Activated CD4-positive, alpha-beta T cell treated with anti-CD3 and anti-CD28 coated beads, Interleukin-10, Interleukin-2, amounts not matched to agents 100 ng/mL and 50 ng/mL, durations not matched to agents 16 hours and 8 hours (primary cell): ENCODE measurements at regions not wholly inside any gene's neighbourhood (a gene's known extent, or its start where the extent isn't known, plus 50 kb on each side); places are given as distances from the start of the nearest gene placed in this dataset.

ENCODE experiments used
- DNase-seq: peaks from one replicate; pipeline ENCODE4 v3.0.0-alpha.2; 2020

DNA sequence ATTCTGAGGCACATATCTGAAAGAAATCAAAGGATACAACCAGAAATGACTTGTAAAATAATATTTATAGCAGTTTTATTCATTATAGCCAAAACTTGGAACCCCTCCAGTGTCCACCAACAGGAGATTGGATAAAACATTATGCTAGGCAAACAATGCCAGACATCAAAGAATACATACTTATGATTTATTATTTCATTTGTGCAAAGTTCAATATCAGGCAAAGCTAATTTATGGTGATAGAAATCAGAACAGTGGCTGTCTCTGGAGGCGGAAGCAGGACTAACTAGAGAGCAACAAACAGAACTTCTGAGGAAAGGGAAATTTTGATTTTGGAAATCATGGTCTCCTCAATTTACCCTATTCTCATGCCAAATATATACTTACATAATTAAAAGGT, 193.1 kb downstream of the ICE1 start:
- DNase-seq, result no peak

DNA sequence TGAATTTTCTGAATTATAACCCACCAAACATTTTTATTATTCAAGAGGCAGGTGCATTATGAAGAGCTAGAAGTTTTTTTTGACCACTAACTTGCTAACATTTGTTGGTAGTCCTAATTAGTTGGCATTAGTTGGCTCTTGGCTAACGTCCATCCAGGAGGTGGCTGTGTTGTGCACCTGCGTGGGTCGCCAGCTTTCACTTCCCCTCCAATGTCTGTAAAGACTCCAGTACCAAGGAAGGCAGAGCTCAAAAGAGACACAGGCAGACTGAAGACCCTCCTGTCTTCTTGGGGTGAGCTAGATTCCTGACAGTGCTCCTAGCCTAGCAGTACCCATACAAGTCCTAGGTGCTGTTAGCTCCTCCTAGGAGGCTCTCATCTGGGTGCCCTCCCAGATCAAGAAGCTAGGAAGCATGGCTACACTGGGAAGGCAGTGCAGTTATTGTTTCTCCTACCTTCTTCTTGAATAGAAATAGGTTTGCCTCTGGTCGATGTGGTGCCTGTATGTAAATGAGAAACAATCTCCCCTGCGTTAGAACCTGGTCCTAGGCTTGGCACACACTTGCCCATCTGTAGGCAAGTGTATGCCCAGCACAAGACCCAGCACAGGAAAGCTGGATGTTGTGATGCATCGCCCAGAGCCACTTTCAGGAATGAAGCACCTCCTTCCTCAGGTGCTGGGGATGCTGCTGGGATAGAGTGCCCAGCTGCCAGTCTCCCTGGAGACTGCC, 190.9 kb downstream of the ICE1 start:
- DNase-seq, result no peak

DNA sequence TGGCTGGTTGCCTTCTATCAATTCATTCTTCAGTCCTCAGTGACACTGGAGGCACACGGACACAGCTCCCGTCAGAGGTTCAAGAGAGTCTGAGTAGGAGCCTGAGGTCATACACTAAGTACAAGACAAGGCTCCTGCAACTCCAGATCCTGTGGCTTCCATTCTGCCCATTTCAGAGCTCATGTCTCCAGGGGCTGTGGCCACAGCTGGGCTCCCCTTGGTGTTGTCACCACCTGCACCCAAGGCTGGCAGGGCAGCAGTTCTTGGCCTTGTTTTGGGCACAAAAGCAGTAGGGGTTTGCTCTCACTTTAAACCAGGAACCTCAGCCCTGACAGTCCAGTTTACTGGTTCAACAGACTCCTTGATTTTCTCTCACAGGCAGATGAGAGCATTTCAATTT, 189.6 kb downstream of the ICE1 start:
- DNase-seq, result no peak

DNA sequence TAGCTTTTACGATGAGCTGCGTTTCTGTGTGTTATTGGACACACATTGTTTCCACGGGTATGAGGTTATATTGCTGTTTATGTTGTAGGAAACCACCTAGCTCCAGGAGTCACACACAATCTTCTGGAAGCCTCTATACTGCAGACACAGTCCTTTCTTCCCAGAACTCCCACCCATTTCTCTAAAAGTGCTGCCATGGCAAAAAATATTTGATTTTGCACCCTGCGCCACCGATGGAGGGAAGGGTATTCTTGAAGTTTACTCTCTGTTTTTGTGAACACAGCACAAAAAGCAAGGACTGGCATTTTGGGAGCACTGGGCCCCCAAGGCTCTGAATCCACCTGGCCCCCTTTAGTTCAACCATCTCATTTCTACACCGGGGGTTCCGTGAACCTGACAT, 187.5 kb downstream of the ICE1 start:
- DNase-seq, result no peak

DNA sequence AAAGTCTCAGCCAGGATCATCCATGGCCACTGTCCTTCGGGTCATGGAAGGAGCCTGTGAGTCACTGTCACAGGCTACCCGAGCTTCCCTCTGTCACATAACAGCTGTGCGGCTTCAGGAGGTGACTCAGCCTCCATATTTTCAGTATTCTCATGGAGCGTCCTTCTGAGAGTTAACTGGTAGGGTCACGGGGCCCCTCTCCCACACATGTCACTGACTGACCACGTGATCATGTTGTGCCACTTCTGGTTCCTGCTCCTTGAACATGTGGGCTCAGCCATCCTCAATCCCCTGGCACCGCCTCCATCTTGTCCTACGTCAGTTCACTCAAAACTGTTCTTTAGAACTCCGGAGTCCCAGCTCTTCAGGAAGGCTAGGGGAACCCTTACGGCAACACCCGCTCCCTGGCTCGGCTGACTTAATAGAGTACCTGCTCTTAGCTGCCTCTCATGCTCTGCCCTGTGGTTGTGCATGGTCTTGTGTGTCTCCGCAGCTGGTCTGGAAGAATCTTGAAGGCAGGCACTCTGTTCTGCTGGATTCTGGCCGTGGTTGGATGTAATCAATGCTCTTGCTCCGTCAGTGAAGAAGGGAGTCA, 182.8 kb downstream of the ICE1 start:
- no peak for DNase-seq

DNA sequence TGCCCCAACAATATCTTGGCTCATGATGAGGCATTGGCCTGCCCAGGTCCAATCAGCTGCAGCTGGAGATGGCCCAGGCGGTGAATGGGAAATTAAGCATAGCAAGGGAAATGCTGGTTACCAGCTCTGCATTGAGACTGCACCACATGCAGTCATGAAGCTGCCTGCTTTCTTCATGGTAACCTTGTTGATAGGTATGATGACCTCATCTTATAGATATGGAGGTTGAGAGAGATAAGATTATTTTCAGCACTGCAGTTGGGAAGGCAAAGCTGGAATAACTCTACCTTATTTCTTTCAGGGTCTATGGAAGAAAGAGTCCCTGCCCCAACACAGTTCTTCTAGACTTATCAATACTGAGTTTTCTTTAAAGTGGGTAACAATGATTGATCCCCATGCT, 180.1 kb downstream of the ICE1 start:
- no peak for DNase-seq

DNA sequence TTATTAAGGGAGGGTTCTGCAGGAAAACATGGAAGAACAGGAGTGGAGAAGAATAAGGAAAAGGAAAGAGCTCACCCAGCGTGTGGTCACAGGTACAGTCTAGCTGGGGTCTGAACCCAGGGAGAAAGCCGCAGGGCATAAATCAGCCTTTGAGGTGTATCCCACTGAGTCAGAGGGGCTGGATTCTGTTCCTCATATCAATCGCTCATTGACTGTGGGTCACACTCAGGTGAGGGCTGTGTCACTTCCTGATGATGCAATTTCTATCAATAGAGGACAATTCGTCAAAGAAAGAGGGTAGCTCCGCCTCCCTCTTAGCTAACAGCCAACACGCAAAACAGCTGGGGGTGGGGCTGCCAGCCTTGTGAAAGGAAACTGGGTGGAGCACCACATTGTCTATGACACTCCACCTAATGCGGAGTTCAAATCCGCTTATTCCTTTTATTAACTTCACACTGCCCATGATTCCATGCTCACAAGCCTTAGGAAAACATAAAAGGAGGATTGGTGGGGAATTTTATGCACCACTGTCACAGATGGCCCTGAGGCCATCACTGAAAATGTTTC, 176.2 kb downstream of the ICE1 start:
- DNase-seq, result no peak

DNA sequence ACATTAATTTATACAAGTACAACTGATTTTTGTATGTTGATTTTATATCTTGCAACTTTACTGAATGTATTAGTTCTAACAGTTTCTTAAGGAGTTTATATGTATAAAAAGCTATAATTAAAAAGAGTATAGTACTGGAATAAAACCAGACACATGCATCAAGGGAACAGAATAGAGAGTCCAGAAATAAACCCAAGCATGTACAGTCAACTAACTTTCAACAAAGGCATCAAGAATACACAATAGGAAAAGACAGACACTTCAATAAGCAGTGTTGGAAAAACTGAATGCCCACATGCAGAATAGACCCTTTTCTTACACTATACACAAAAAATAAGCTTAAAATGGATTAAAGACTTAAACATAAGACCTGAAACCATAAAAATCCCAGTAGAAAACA, 170.9 kb downstream of the ICE1 start:
- no peak for DNase-seq

DNA sequence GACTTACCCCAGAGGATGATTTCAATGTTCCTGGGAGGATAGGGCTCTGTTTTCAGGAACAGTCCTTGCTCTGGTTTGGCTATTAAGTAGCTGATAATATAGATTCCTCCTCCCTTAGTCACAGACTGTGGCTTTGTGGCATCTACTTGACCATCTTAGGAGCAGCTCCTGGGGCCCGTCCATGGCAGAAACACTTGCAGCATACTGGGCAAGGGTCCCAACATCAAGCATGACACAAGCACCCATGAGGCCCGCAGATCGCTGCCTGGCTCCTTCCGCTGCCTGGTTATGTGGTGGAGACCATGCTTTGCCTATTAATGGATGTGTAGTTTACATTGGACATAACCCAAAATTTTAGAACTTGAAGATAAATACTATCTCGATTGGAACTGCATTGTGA, 170.1 kb downstream of the ICE1 start:
- DNase-seq, result no peak

DNA sequence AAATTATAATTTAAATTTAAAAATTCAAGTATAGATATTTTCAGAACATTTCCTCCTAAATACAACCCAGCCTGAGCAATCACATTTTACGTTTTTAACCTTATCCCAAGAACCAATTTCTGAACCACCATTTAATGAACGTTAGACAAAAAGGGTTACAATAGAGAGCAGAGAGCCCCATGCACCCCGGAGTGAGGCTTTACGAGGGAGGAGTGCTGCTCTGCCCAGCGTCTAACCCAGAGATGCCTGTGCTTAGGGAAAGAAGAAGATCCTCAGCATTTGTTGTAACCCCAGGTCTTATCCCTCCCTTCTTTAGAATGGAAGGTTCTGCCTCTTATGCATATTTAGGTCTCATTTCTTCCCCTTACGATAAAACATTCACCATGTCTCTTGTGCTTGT, 169.1 kb downstream of the ICE1 start:
- no peak for DNase-seq

DNA sequence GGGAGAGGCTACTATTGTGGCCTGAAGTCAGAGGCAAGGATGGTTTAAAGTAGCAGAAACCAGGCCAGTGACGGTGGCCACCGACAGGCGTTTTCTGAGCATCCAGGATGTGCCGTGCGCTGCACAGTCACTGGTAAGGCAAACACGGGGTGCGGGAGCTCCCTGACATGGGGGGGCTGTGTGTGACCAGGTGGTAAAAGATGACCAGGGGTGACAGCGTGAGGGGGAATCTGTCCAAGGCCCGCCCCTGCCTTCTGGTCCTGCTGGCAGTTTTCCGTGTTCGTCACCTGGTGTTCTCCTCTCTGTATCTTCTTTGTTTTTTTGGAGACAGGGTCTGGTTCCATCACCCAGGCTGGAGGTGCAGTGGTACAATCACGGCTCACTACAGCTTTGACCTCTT, 167.4 kb downstream of the ICE1 start:
- DNase-seq, result no peak

DNA sequence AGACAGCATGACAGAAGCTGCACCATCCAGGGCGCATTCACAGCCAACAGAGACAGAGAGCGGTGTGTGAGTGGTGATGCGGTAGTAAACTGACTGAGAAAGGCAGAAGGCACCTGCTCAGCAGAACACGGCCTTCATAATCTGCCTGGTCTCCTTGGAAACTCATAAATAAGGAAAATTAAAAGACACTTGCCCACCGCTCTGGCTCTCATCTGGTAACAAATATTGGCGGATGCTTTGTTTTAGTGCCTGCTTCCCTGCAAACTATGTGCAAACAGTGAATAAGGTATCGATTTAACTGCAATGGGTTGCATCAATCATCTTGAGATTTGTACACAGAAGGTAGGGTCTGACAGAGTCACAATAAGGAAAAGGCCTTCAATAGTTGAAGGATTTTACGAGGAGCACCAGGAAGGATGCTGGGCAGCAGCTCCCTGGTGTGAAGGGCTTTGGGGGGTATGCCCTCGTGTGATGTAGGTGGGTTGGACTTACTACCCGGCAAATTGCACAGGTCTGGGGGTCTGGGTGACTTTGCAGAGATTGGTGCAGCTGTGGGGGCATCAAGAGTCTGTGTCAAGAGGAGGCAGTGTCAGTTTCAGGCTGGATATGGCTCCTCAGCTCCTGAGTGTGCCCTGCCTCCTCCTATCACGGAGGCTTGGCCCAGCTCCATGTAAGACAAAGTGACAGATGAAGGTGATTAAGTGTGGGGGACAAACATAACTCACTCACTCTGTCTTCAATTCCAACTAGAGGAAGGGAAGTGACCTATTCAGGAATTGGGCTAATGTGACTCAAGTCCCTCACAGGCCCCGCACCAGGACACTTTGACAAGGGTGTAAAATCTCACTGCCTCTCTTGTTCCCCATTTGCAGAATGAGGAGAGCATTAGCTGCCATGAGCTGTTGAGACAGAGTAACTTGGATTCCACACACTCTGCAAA, 166.7 kb downstream of the ICE1 start:
- no peak for DNase-seq

DNA sequence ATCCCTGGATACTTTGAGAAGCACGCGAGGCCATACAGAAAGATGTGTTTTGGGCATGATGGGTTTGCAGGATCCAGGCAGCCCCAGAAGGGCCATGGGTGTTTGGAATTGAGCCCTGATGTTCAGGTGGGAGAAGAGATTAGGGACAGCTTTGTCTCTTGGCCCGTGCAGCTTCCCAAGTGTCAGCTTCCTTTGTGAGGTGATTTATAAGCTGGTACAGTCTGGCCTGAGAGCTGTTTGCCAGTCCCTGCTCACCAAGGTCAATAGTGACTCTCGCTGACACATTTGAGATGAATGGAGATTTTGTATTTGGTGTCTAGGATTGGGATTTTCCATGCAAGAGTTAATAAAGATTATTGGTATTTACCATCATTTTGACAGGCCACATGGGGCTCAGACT, 165.9 kb downstream of the ICE1 start:
- DNase-seq, result no peak

DNA sequence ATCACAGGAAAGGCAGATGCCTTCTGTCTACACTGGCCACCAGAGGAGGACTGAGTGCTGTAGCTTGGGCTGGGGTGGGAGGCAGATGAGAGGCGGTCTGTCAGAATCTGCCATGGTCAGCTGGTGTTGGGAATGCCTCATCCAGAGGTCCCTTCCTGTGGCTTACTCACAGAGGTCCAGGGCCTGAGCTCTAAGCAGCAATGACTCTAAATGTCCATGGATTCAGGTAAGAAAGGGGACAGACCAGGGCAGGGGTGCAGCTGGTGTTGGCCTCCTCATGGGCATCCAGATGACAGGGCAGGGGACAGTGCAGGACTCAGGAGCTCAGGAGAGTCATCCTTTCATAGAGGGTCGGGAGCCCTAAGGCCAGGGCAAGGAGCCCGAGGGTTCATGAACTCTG, 165.0 kb downstream of the ICE1 start:
- DNase-seq, result no peak

DNA sequence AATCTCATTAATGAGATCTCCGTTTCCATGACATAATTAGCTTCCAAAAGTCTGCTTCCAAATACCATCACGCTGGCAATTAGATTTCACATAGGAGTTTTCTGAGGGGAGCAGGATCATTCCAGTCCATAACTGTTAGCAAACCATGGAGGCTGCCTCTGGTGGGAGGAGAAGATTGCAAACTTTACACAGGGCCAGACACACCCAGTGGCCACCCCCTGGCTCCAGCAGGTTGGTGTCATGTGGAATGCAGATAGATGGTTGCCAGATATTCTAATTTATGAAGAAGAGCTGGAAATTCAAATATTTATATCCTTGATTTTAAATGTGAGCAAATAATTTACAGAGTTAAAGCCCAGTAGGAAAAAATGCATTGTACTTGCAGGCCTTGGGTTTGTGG, 164.2 kb downstream of the ICE1 start:
- DNase-seq, result no peak

DNA sequence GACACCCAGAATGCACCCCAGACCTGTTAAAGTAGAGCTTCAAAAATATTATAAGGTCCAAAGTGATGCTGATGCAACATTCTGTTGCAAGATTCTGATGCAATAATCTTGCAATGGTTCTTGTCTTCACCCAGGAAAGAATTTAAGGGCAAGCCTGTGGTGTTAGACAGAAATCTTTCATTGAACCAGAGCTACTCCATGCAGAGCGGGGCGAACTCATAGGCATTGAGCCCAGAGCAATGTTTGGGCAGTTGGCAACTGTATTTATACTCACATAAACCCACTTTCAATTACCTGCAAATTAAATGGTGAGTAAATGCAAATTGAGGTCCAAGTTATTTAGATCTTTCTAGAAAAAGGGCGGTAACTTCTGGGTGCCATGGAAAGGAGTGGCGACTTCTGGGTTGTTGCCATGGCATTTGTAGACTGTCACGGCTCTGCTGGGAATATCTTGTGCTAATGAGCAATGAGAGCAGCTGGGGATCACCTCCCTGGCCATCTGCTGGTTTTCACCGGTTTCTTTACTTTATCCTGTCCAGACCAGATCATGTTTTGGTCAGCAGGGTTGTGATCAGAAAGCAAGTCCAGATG, 163.4 kb downstream of the ICE1 start:
- no peak for DNase-seq

DNA sequence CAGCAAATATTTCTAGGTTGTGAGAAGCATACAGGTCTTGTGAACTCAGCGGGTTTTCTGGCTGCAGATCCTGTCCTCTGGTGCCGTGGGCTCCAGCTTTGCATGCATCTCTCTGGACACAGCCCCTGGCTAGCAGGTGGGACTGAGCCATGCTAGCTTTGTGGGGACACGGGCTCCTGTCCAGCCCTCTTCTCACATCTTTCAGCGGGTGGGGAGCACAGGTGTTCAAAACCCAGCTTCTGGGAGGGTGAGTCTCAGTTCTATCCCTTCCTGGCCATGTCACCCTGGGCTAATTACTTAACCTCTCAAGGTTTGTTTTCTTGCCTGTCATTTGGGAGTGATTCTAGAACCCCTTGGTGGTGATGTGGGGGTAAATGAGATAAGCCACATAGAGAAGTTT, 162.3 kb downstream of the ICE1 start:
- DNase-seq, result no peak

DNA sequence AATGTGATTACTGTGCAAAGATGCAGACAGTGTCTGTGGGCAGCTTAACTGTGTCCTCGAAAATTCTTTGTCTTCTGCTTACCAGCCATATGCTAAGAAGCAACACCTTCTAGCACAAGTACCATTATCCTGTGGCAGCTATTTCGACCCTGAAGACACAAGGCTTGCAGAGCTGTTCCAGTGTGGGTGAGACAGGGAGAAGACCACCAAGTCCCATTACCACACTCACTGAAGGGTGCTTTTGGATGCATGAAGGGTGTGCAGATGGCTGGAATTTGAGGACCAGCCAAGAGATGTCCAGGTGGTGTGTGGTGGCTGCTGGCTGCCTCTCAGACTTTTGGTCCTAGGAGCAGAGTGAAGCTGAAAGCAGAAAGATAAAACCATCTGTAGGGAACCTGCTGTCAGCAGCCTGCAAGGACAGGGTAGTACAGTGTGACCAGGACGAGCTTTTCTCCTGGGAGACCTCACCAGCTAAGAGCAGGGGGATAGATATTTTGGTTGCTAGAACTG, 161.8 kb downstream of the ICE1 start:
- DNase-seq, result no peak

DNA sequence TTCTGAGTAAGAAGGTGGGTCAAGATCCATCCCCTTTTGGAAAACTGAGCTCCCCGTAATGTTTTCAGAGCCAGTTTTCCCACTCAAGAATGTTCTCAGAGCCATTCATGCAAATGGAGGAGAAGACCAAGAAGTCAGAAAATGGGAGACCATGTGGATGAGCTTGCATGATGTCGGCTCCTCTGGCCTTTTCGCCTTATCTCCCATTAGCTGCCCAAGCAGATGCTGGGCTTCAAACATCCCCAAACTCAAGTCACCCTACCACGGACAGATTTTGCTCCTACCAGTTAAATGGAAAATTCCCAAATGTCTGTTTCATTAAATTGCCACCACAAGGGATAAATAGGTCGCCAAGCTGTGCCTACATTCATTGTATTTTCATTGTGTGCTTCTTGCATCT, 161.4 kb downstream of the ICE1 start:
- DNase-seq, result no peak

DNA sequence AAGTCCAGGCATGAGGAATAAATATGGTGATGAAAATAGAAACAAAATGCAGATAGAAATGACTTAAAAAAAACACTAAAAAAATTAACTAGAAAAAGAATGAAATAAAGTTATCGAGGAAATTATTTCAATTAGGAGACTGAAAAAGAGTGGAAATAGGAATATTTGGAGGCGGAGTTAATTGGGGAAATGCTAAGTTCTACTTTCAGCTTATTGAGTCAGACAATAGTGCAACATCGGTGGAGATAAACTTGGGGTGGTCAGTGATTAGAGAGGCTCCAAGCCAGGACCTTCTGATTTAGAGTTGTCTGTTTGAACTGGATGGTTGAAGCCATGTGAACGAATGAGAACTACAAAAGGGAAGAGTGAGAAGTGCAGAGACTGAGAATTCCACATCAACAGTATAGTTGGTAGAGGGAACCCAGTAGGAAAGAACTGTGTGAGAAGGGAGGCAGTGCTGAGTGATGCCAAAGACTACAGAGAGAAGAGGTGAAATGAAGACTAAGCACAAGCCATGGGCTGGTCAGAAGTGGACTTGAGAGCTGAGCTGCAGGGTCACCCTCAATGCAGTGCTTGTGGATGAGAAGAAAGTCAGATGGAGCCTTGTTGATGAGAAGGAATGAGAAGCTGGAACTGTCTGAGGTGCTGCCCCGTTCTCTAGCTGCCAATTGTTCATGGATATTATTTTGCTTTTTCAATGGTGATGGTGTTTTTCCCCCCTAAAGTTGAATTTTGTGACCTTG, 160.7 kb downstream of the ICE1 start:
- no peak for DNase-seq

DNA sequence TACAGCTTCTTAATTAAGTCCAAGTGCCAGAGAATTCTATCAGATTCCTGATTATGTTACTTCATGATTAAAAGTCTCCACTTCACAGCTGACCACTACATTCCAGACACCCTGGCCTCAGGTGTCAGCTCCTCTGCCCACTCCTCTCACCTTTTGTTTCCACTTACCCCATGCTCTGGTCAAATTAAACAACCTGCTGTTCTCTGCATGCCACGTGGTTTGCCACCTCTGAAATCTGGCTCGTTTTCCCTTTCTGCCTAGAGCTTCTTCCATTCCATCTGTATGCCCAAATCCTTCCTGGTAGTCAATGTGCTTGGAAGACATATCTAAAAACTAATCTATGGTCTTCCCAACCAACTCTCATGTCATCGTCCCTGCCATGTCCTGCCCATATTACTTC, 158.6 kb downstream of the ICE1 start:
- no peak for DNase-seq

DNA sequence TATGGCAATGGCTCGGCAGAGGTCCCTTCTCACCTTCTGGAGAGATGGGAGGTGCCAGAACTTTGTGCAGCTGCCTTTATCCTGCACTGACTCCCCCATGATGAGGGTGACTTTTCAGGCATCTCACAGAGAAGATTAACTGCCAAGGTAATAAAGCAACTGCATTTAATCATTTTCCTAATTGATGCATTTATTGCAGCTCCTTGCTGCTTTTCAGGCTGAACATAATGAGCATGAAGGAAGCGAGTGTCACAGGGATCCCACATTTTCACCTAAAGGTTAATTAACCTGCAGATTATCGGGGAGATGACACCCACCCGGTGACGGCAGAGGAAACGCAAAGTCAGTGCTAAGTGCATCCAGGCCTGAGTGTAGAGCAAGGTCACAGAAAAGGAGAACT, 154.3 kb downstream of the ICE1 start:
- no peak for DNase-seq
